ENCODE measurements at regions not wholly inside any gene's neighbourhood (a gene's known extent, or its start where the extent isn't known, plus 50 kb on each side); places are given as distances from the start of the nearest gene placed in this dataset.

GRCh38 chr4:27779827-27780226 is 919.2 kb downstream of the STIM2 start:
- H3K27me3 ChIP-seq (replicated peaks; ENCODE audit: control insufficient read depth, insufficient read depth, low read length) = no peaks in the 10 kb centered on the region
- H3K36me3 ChIP-seq (ENCODE audit: control insufficient read depth, insufficient read depth, low read length) = no peaks in the 10 kb centered on the region
- DNase-seq (ENCODE audit: extremely low read depth, insufficient read length) = no peak
- TF ChIP-seq CTCF (IDR thresholded peaks at IDR 0.05; ENCODE audit: insufficient read depth, low read length, poor library complexity, severe bottlenecking) = no peak
- H3K4me3 ChIP-seq (replicated peaks; ENCODE audit: low read depth, low read length) = no peak overlapping the region

GRCh38 chr4:27787195-27787594 is 926.6 kb downstream of the STIM2 start:
- no peaks in the 10 kb centered on the region for H3K27me3 ChIP-seq (replicated peaks; ENCODE audit: control insufficient read depth, insufficient read depth, low read length)
- no peaks in the 10 kb centered on the region for H3K36me3 ChIP-seq (ENCODE audit: control insufficient read depth, insufficient read depth, low read length)
- H3K4me3 ChIP-seq (replicated peaks; ENCODE audit: low read depth, low read length) = no peak overlapping the region
- DNase-seq (ENCODE audit: extremely low read depth, insufficient read length) = no peak
- TF ChIP-seq CTCF (IDR thresholded peaks at IDR 0.05; ENCODE audit: insufficient read depth, low read length, poor library complexity, severe bottlenecking) = no peak

GRCh38 chr4:27789773-27790172 is 929.1 kb downstream of the STIM2 start:
- TF ChIP-seq CTCF (IDR thresholded peaks at IDR 0.05; ENCODE audit: insufficient read depth, low read length, poor library complexity, severe bottlenecking) = no peak
- Histone ChIP-seq H3K27me3 (replicated peaks; ENCODE audit: control insufficient read depth, insufficient read depth, low read length) (no peaks in the 10 kb centered on the region), H3K36me3 (ENCODE audit: control insufficient read depth, insufficient read depth, low read length) (no peaks in the 10 kb centered on the region), H3K4me3 (replicated peaks; ENCODE audit: low read depth, low read length) (no peak overlapping the region)
- no peak for DNase-seq (ENCODE audit: extremely low read depth, insufficient read length)

GRCh38 chr4:27790911-27791310 is 930.3 kb downstream of the STIM2 start:
- H3K27me3 ChIP-seq (replicated peaks; ENCODE audit: control insufficient read depth, insufficient read depth, low read length) = no peaks in the 10 kb centered on the region
- TF ChIP-seq CTCF (IDR thresholded peaks at IDR 0.05; ENCODE audit: insufficient read depth, low read length, poor library complexity, severe bottlenecking) = no peak
- no peak for DNase-seq (ENCODE audit: extremely low read depth, insufficient read length)
- H3K36me3 ChIP-seq (ENCODE audit: control insufficient read depth, insufficient read depth, low read length) = no peaks in the 10 kb centered on the region
- no peak overlapping the region for H3K4me3 ChIP-seq (replicated peaks; ENCODE audit: low read depth, low read length)

GRCh38 chr4:27791640-27792039 is 931.0 kb downstream of the STIM2 start:
- TF ChIP-seq CTCF (IDR thresholded peaks at IDR 0.05; ENCODE audit: insufficient read depth, low read length, poor library complexity, severe bottlenecking) = no peak
- no peak overlapping the region for H3K4me3 ChIP-seq (replicated peaks; ENCODE audit: low read depth, low read length)
- no peak for DNase-seq (ENCODE audit: extremely low read depth, insufficient read length)
- H3K27me3 ChIP-seq (replicated peaks; ENCODE audit: control insufficient read depth, insufficient read depth, low read length) = no peaks in the 10 kb centered on the region
- H3K36me3 ChIP-seq (ENCODE audit: control insufficient read depth, insufficient read depth, low read length) = no peaks in the 10 kb centered on the region

- TF ChIP-seq CTCF (IDR thresholded peaks at IDR 0.05; ENCODE audit: insufficient read depth, low read length, poor library complexity, severe bottlenecking) = no peak
- DNase-seq (ENCODE audit: extremely low read depth, insufficient read length) = no peak
- no peaks in the 10 kb centered on the region for H3K27me3 ChIP-seq (replicated peaks; ENCODE audit: control insufficient read depth, insufficient read depth, low read length)
- no peaks in the 10 kb centered on the region for H3K36me3 ChIP-seq (ENCODE audit: control insufficient read depth, insufficient read depth, low read length)
- H3K4me3 ChIP-seq (replicated peaks; ENCODE audit: low read depth, low read length) = no peak overlapping the region
Observed at GRCh38 chr4:27807207-27807606, 946.6 kb downstream of the STIM2 start.
